ENCODE measurements at regions not wholly inside any gene's neighbourhood (a gene's known extent, or its start where the extent isn't known, plus 50 kb on each side); places are given as distances from the start of the nearest gene placed in this dataset.
A peak's percentile ranks its signal among the peaks of the same experiment; 100 is the strongest.

DNA sequence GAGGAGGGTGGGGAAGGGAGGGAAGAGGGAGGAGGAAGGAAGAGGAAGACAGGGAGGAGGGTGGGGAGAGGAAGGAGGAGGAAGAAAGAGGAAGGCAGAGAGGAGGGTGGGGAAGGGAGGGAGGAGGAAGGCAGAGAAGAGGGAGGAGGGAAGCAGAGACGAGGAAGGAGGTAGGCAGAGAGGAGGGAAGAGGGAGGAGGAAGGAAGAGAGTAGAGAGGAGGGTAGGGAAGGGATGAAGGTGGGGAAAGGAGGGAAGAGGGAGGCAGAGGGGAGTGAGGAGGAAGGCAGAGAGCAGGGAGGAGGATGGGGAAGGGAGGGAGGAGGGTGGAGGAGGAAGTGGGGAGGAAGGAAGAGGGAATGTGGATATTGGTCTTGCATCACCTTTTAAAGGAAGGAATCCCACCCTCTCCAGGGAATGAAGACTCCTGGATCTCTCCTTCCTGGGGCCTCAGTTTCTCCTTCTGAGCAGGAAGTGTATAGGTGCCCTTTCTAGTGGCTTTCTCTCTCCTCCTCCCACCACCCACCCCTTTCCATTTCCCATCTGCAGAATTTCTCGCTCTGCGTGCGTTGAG is 188.9 kb upstream of the ZNF618 start:
- ChIA-PET POLR2A (no interaction called here), CTCF (no interaction called here)
- no peak overlapping the region for H3K27ac ChIP-seq (ENCODE audit: extremely low read depth, low read depth, low read length)
- H3K36me3 ChIP-seq (ENCODE audit: control insufficient read depth in 2 of 2, insufficient read depth in 1 of 2, low read length in 2 of 2) = no peaks in the 10 kb centered on the region
- no peaks in the 10 kb centered on the region for H3K9me3 ChIP-seq (ENCODE audit: control insufficient read depth, insufficient read depth, low read depth, low read length)
- no peak for TF ChIP-seq ZNF571 (tag by site-specific recombination; IDR thresholded peaks at IDR 0.05)
- no peak for TF ChIP-seq REPIN1 (tag by site-specific recombination; IDR thresholded peaks at IDR 0.05; ENCODE audit: low read depth)
- no peak for TF ChIP-seq ZSCAN23 (tag by site-specific recombination; IDR thresholded peaks at IDR 0.05)
- 0 out of 2 replicates have a peak, but pooled peaks have one; percentile 55 for TF ChIP-seq ZNF366 (tag by site-specific recombination; conservative IDR thresholded peaks at IDR 0.05)
- peak; percentile 31; the same call in 1 of the 2 replicates for TF ChIP-seq EGR2 (tag by site-specific recombination; IDR thresholded peaks at IDR 0.05; ENCODE audit: low read depth)
- no peak for TF ChIP-seq ZFP3 (tag by site-specific recombination; IDR thresholded peaks at IDR 0.05; ENCODE audit: low read depth)
- TF ChIP-seq, protein P1, sequence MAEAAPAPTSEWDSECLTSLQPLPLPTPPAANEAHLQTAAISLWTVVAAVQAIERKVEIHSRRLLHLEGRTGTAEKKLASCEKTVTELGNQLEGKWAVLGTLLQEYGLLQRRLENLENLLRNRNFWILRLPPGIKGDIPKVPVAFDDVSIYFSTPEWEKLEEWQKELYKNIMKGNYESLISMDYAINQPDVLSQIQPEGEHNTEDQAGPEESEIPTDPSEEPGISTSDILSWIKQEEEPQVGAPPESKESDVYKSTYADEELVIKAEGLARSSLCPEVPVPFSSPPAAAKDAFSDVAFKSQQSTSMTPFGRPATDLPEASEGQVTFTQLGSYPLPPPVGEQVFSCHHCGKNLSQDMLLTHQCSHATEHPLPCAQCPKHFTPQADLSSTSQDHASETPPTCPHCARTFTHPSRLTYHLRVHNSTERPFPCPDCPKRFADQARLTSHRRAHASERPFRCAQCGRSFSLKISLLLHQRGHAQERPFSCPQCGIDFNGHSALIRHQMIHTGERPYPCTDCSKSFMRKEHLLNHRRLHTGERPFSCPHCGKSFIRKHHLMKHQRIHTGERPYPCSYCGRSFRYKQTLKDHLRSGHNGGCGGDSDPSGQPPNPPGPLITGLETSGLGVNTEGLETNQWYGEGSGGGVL (tag by site-specific recombination; IDR thresholded peaks at IDR 0.05) = peak; percentile 50
- TF ChIP-seq ZNF416 (tag by site-specific recombination; IDR thresholded peaks at IDR 0.05) = no peak
- TF ChIP-seq MEIS1 (CRISPR knock-in tag; IDR thresholded peaks at IDR 0.05; ENCODE audit: borderline replicate concordance) = no peak
- 0 out of 2 replicates have a peak, but pooled peaks have one; percentile 10 for TF ChIP-seq ZFHX2 (tag by site-specific recombination; conservative IDR thresholded peaks at IDR 0.05)
- no peak for TF ChIP-seq ZNF302 (tag by site-specific recombination; IDR thresholded peaks at IDR 0.05; ENCODE audit: low read depth)
- no peaks in the 10 kb centered on the region for H3K4me1 ChIP-seq (ENCODE audit: control insufficient read depth, insufficient read depth, low read length)
- no peak overlapping the region for H3K4me3 ChIP-seq (ENCODE audit: low read depth, low read length)

- H3K36me3 ChIP-seq (ENCODE audit: control insufficient read depth in 2 of 2, insufficient read depth in 1 of 2, low read length in 2 of 2) = no peaks in the 10 kb centered on the region
- H3K27ac ChIP-seq (ENCODE audit: extremely low read depth, low read depth, low read length) = no peak overlapping the region
- H3K4me3 ChIP-seq (ENCODE audit: low read depth, low read length) = no peak overlapping the region
- no peaks in the 10 kb centered on the region for H3K9me3 ChIP-seq (ENCODE audit: control insufficient read depth, insufficient read depth, low read depth, low read length)
- POLR2A ChIA-PET = no interaction called here
- TF ChIP-seq ZNF426 (tag by site-specific recombination; IDR thresholded peaks at IDR 0.05) = no peak
- no peak for TF ChIP-seq ZBTB7A (tag by site-specific recombination; IDR thresholded peaks at IDR 0.05; ENCODE audit: low read depth)
- TF ChIP-seq PRDM2 (tag by site-specific recombination; IDR thresholded peaks at IDR 0.05; ENCODE audit: borderline replicate concordance) = no peak
- H3K4me1 ChIP-seq (ENCODE audit: control insufficient read depth, insufficient read depth, low read length) = no peaks in the 10 kb centered on the region
- CTCF ChIA-PET = no interaction called here
Measured at GRCh38 chr9:113687680-113688371, 188.3 kb upstream of the ZNF618 start.
